Stomach (tissue), 8 donors: ENCODE measurements at regions not wholly inside any gene's neighbourhood (a gene's known extent, or its start where the extent isn't known, plus 50 kb on each side); places are given as distances from the start of the nearest gene placed in this dataset.

Source experiments
- DNase-seq, 2 donors: peaks; one replicate each; pipeline versions ENCODE4 v3.0.0 to v3.0.0-alpha.2; 2013 to 2019
- H3K27ac ChIP-seq, 5 donors: fragments of 200-600 bp in 4 of 5; sonication (generic) in 4 of 5; one replicate each; pipeline ENCODE4 v1.5.1; 2013 to 2019; ENCODE audit warnings: mild to moderate bottlenecking in 1 of 5, moderate library complexity in 1 of 5
- H3K27me3 ChIP-seq, 3 donors: fragments of 200-600 bp; sonication (generic); one replicate each; pipeline ENCODE4 v1.5.1; 2017 to 2019; ENCODE audit warnings: mixed run types in 1 of 3
- H3K36me3 ChIP-seq, 4 donors: fragments of 200-600 bp; sonication (generic); 1 replicate in 3 of 4; 2 replicates in 1 of 4; pipeline ENCODE4 v1.5.1; 2016 to 2019
- H3K4me1 ChIP-seq, 4 donors: fragments of 200-600 bp; sonication (generic); one replicate each; pipeline ENCODE4 v1.5.1; 2016 to 2019
- H3K4me3 ChIP-seq, 4 donors: fragments of 200-600 bp; sonication (generic) in 3 of 4; one replicate each; pipeline ENCODE4 v1.5.1; 2016 to 2019; ENCODE audit warnings: mild to moderate bottlenecking in 1 of 4
- H3K9me3 ChIP-seq, 4 donors: fragments of 200-600 bp; sonication (generic); one replicate each; pipeline ENCODE4 v1.5.1; 2016 to 2019
- CTCF ChIP-seq, 7 experiments: fragments of 450-650 bp in 4 of 7; fragments of 200-600 bp in 3 of 7; sonication (generic) in 3 of 7; IDR thresholded peaks; one replicate each; pipeline ENCODE4 v1.5.1; 2016 to 2019; ENCODE audit warnings: antibody characterized with exemption in 7 of 7, control low read depth in 2 of 7, mild to moderate bottlenecking in 1 of 7
- EP300 ChIP-seq: sonication (generic); formaldehyde crosslinking; IDR thresholded peaks from one replicate; pipeline ENCODE4 v1.6.1; 2017; ENCODE audit warnings: antibody characterized with exemption
- POLR2A ChIP-seq, 4 donors: fragments of 450-650 bp; IDR thresholded peaks; one replicate each; pipeline ENCODE4 v1.6.1; 2016; ENCODE audit warnings: antibody characterized with exemption in 4 of 4, control low read depth in 2 of 4, mild to moderate bottlenecking in 1 of 4, moderate library complexity in 1 of 4
- POLR2AphosphoS5 ChIP-seq, 3 donors: sonication (generic); formaldehyde crosslinking; IDR thresholded peaks; one replicate each; pipeline ENCODE4 v1.6.1; 2016; ENCODE audit warnings: antibody characterized with exemption in 3 of 3
- WGBS, 5 donors: extraction: QIAGEN DNeasy Blood & Tissue Kit in 3 of 5; methylation state at CpG; one replicate each; pipeline versions ENCODE4 v1.1.5 to v1.1.7; 2013 to 2018; 5-methylcytosine and 5-hydroxymethylcytosine counted together
- intact Hi-C: fragments of 100-400 bp; cut with DNase I; formaldehyde crosslinking; loops from one replicate; pipeline ENCODE4 v1.15.1; 2023; ENCODE audit warnings: low total_unique reads
- donor health status: healthy with polysubstance abuse.
- donor health status: Bipolar disorder and iron deficiency.
- donor health status: healthy.

GRCh38 chr5:126235628-126236027, 187.6 kb upstream of the GRAMD2B start:
- no peaks in the 10 kb centered on the region for H3K9me3 ChIP-seq
- no peak for DNase-seq
- intact Hi-C loops = no loop called here
- WGBS, 5 donors = 66 to 82% (median 79%) methylated on average over 7 of the region's 7 CpGs
- H3K4me3 ChIP-seq = no peak overlapping the region
- no peaks in the 10 kb centered on the region for H3K4me1 ChIP-seq
- TF ChIP-seq POLR2A (IDR thresholded peaks at IDR 0.05) (no peak), EP300 (no peak)
- no peak overlapping the region for H3K27ac ChIP-seq
- H3K36me3 ChIP-seq = no peaks in the 10 kb centered on the region
- no peaks in the 10 kb centered on the region for H3K27me3 ChIP-seq

DNA sequence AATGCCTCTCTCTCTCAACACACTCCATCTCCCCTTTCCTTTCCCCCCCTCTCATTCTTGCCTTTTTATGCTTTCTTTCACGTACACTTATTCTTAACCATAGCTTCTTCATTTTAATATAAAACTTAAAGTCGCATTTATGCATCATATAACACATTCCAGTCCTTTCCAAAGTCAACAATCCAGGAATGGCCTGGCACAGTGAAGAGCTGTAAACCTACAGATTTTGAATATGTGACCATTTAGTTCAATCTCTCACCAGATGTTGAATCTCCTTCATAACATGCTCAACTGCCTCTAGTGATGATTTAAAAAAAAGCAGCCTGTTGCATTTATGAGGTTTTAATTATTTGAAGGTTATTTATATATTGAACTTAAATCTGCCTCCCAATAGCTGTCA, 186.2 kb upstream of the GRAMD2B start:
- H3K36me3 ChIP-seq = no peaks in the 10 kb centered on the region
- H3K9me3 ChIP-seq = no peaks in the 10 kb centered on the region
- no peak for DNase-seq
- H3K27ac ChIP-seq = no peak overlapping the region
- no peaks in the 10 kb centered on the region for H3K27me3 ChIP-seq
- no peaks in the 10 kb centered on the region for H3K4me1 ChIP-seq
- TF ChIP-seq CTCF (IDR thresholded peaks at IDR 0.05) = no peak
- TF ChIP-seq EP300 = no peak
- no peak for TF ChIP-seq POLR2A (IDR thresholded peaks at IDR 0.05)
- no peak for TF ChIP-seq POLR2AphosphoS5 (IDR thresholded peaks at IDR 0.05)
- intact Hi-C loops = no loop called here
- H3K4me3 ChIP-seq = no peak overlapping the region
- 90 to 96% (median 94%) methylated on average over 2 of the region's 2 CpGs for WGBS, 5 donors

GRCh38 chr5:126248611-126249010, 174.6 kb upstream of the GRAMD2B start:
- no peak for DNase-seq
- Histone ChIP-seq H3K4me1 (no peaks in the 10 kb centered on the region), H3K9me3 (no peaks in the 10 kb centered on the region), H3K27ac (no peak overlapping the region), H3K36me3 (no peaks in the 10 kb centered on the region), H3K4me3 (no peak overlapping the region), H3K27me3 (no peaks in the 10 kb centered on the region)
- TF ChIP-seq POLR2AphosphoS5 (IDR thresholded peaks at IDR 0.05) (no peak), EP300 (no peak), POLR2A (IDR thresholded peaks at IDR 0.05) (no peak), CTCF (IDR thresholded peaks at IDR 0.05) (no peak)
- 59 to 91% (median 85%) methylated on average over 1 of the region's 1 CpG for WGBS, 5 donors
- intact Hi-C loops = no loop called here

GRCh38 chr5:126251024-126251423, 172.2 kb upstream of the GRAMD2B start:
- Histone ChIP-seq H3K27ac (no peak overlapping the region), H3K36me3 (no peaks in the 10 kb centered on the region), H3K4me1 (no peaks in the 10 kb centered on the region), H3K4me3 (no peak overlapping the region), H3K27me3 (no peaks in the 10 kb centered on the region), H3K9me3 (no peaks in the 10 kb centered on the region)
- no peak for TF ChIP-seq CTCF (IDR thresholded peaks at IDR 0.05)
- intact Hi-C loops = no loop called here
- DNase-seq = no peak
- WGBS, 5 donors = 93 to 97% (median 97%) methylated on average over 3 of the region's 3 CpGs

GRCh38 chr5:126253406-126253805, 169.8 kb upstream of the GRAMD2B start:
- intact Hi-C loops = no loop called here
- TF ChIP-seq EP300 (no peak), CTCF (IDR thresholded peaks at IDR 0.05) (no peak), POLR2A (IDR thresholded peaks at IDR 0.05) (no peak), POLR2AphosphoS5 (IDR thresholded peaks at IDR 0.05) (no peak)
- Histone ChIP-seq H3K36me3 (no peaks in the 10 kb centered on the region), H3K9me3 (peaks cover 0 to 7% (median 3%) of the 10 kb centered on the region in 4 donors), H3K4me3 (no peak overlapping the region), H3K4me1 (no peaks in the 10 kb centered on the region), H3K27ac (no peak overlapping the region), H3K27me3 (no peaks in the 10 kb centered on the region)
- DNase-seq = peak in 1 of 2 donors; percentile 24
- 44 to 59% (median 56%) methylated on average over 1 of the region's 1 CpG for WGBS, 5 donors
